IMR-90 (cell line): ENCODE measurements at regions not wholly inside any gene's neighbourhood (a gene's known extent, or its start where the extent isn't known, plus 50 kb on each side); places are given as distances from the start of the nearest gene placed in this dataset.

Experiments used
- ATAC-seq: fragments of 200-7000 bp; cut with Tn5 transposase; 2 replicates; pipeline ENCODE4 v1.9.1; 2020; ENCODE audit warnings: low read depth, mild to moderate bottlenecking, moderate library complexity
- BruUV-seq: library from RNA; stranded (reverse); fragments of 400-500 nt; replicated peaks from 2 replicates; lab custom pipeline; 2021; lab: Mats Ljungman, UMichigan
- CTCF ChIA-PET: fragments of 300-600 bp; formaldehyde crosslinking; extraction: SDS; loops from one replicate; lab custom pipeline; 2021; ENCODE audit warnings: antibody characterized with exemption; lab: Yijun Ruan, JAX
- POLR2A ChIA-PET: fragments of 300-600 bp; sonication (Branson Sonifier 250); formaldehyde crosslinking; loops from one replicate; lab custom pipeline; 2022; ENCODE audit warnings: antibody characterized with exemption; ENCODE audit not compliant: unreplicated experiment; lab: Charles Lee
- DNase-seq: peaks from one replicate; pipeline ENCODE4 v3.0.0; 2013
- H2AFZ ChIP-seq: replicated peaks from 2 replicates; pipeline ENCODE3; 2013; ENCODE audit warnings: low read length, mild to moderate bottlenecking; ENCODE audit not compliant: poor library complexity
- H2AK5ac ChIP-seq: 2 replicates; pipeline ENCODE4 v1.6.1; 2013; ENCODE audit warnings: low read depth, low read length, inconsistent platforms
- H2AK9ac ChIP-seq: replicated peaks from 2 replicates; pipeline ENCODE3; 2013; ENCODE audit warnings: mild to moderate bottlenecking, low read depth, low read length, moderate library complexity; ENCODE audit not compliant: poor library complexity
- H2BK120ac ChIP-seq: 2 replicates; pipeline ENCODE4 v1.6.1; 2013; ENCODE audit warnings: low read depth, low read length, inconsistent platforms
- H2BK15ac ChIP-seq: 3 replicates; pipeline ENCODE4 v1.6.1; 2013; ENCODE audit warnings: low read depth, low read length, inconsistent platforms
- H2BK20ac ChIP-seq: 2 replicates; pipeline ENCODE4 v1.6.1; 2013; ENCODE audit warnings: low read depth, mild to moderate bottlenecking, inconsistent platforms, low read length, moderate library complexity
- H2BK5ac ChIP-seq: 2 replicates; pipeline ENCODE4 v1.6.1; 2013; ENCODE audit warnings: mild to moderate bottlenecking, low read depth, low read length, inconsistent platforms; ENCODE audit not compliant: poor library complexity, severe bottlenecking
- H3K14ac ChIP-seq: replicated peaks from 2 replicates; pipeline ENCODE4 v1.6.1; 2013; ENCODE audit warnings: low read depth, low read length, inconsistent platforms
- H3K18ac ChIP-seq: 2 replicates; pipeline ENCODE4 v1.6.1; 2013; ENCODE audit warnings: low read depth, low read length, control low read depth
- H3K23ac ChIP-seq: 2 replicates; pipeline ENCODE4 v1.6.1; 2013; ENCODE audit warnings: low read depth, low read length, inconsistent platforms
- H3K27ac ChIP-seq: 2 replicates; pipeline ENCODE4 v1.5.1; 2013; ENCODE audit warnings: mild to moderate bottlenecking, control low read depth, low read length; ENCODE audit not compliant: insufficient read depth
- H3K27me3 ChIP-seq: 2 replicates; pipeline ENCODE4 v1.6.1; 2013; ENCODE audit warnings: low read length; ENCODE audit not compliant: control insufficient read depth, insufficient read depth
- H3K36me3 ChIP-seq: 2 replicates; pipeline ENCODE4 v1.6.1; 2013; ENCODE audit warnings: low read length, mixed read lengths; ENCODE audit not compliant: control insufficient read depth, insufficient read depth
- H3K4ac ChIP-seq: 2 replicates; pipeline ENCODE4 v1.6.1; 2013; ENCODE audit warnings: low read depth, low read length, inconsistent platforms
- H3K4me1 ChIP-seq: 2 replicates; pipeline ENCODE4 v1.6.1; 2013; ENCODE audit warnings: low read length, mixed read lengths; ENCODE audit not compliant: control insufficient read depth, insufficient read depth
- H3K4me2 ChIP-seq: 2 replicates; pipeline ENCODE4 v1.6.1; 2013; ENCODE audit warnings: low read depth, mild to moderate bottlenecking, control low read depth, low read length, moderate library complexity
- H3K4me3 ChIP-seq: 2 replicates; pipeline ENCODE4 v1.5.1; 2013; ENCODE audit warnings: low read depth, mild to moderate bottlenecking, control low read depth, low read length, moderate library complexity; ENCODE audit not compliant: insufficient read depth
- H3K56ac ChIP-seq: 2 replicates; pipeline ENCODE4 v1.6.1; 2013; ENCODE audit warnings: low read length, inconsistent platforms; ENCODE audit not compliant: insufficient read depth; ENCODE audit errors: extremely low read depth
- H3K79me1 ChIP-seq, 2 experiments: 2 replicates each; pipeline ENCODE4 v1.6.1; 2013; ENCODE audit warnings: low read length in 2 of 2, inconsistent platforms in 1 of 2, low read depth in 1 of 2
- H3K9ac ChIP-seq: 2 replicates; pipeline ENCODE4 v1.6.1; 2013; ENCODE audit warnings: low read depth, low read length, control low read depth
- H3K9me1 ChIP-seq: 2 replicates; pipeline ENCODE4 v1.6.1; 2013; ENCODE audit warnings: low read length, inconsistent platforms; ENCODE audit not compliant: insufficient read depth
- H3K9me3 ChIP-seq: 2 replicates; pipeline ENCODE4 v1.6.1; 2013; ENCODE audit warnings: low read length; ENCODE audit not compliant: control insufficient read depth, insufficient read depth
- H4K20me1 ChIP-seq: 2 replicates; pipeline ENCODE4 v1.6.1; 2013; ENCODE audit warnings: low read length, inconsistent platforms; ENCODE audit not compliant: insufficient read depth
- H4K5ac ChIP-seq: 2 replicates; pipeline ENCODE4 v1.6.1; 2013; ENCODE audit warnings: mild to moderate bottlenecking, low read depth, low read length, control low read depth
- H4K8ac ChIP-seq, 2 experiments: 2 replicates each; pipeline ENCODE4 v1.6.1; 2013; ENCODE audit warnings: low read depth in 2 of 2, low read length in 2 of 2, control low read depth in 1 of 2, inconsistent platforms in 1 of 2
- H4K91ac ChIP-seq: 2 replicates; pipeline ENCODE4 v1.6.1; 2013; ENCODE audit warnings: low read depth, low read length, inconsistent platforms; ENCODE audit not compliant: insufficient read depth
- BHLHE40 ChIP-seq: fragments of 150-350 bp; IDR thresholded peaks from 2 replicates; pipeline ENCODE4 v1.6.1; 2016; ENCODE audit warnings: mild to moderate bottlenecking, low read depth, low read length
- CEBPB ChIP-seq: IDR thresholded peaks from 2 replicates; pipeline ENCODE4 v1.6.1; 2012; ENCODE audit warnings: low read depth, low read length, improper control_type of control experiment
- CHD1 ChIP-seq: IDR thresholded peaks from 2 replicates; pipeline ENCODE4 v1.6.1; 2012; ENCODE audit warnings: low read depth, low read length, improper control_type of control experiment
- FOS ChIP-seq: fragments of 150-350 bp; IDR thresholded peaks from 2 replicates; pipeline ENCODE4 v1.6.1; 2016; ENCODE audit warnings: low read depth, low read length
- MAFK ChIP-seq: IDR thresholded peaks from 2 replicates; pipeline ENCODE4 v1.6.1; 2012; ENCODE audit warnings: low read depth, low read length, improper control_type of control experiment
- MAZ ChIP-seq: IDR thresholded peaks from 2 replicates; pipeline ENCODE4 v1.6.1; 2012; ENCODE audit warnings: low read depth, mild to moderate bottlenecking, low read length, improper control_type of control experiment, moderate library complexity, borderline replicate concordance
- MXI1 ChIP-seq: IDR thresholded peaks from 2 replicates; pipeline ENCODE4 v1.6.1; 2012; ENCODE audit warnings: low read depth, mild to moderate bottlenecking, low read length, moderate library complexity, borderline replicate concordance
- NFE2L2 ChIP-seq: fragments of 150-350 bp; IDR thresholded peaks from 2 replicates; pipeline ENCODE4 v1.6.1; 2016; ENCODE audit warnings: low read depth, mild to moderate bottlenecking, low read length
- POLR2A ChIP-seq: IDR thresholded peaks from 2 replicates; pipeline ENCODE4 v1.6.1; 2012; ENCODE audit warnings: mild to moderate bottlenecking, low read depth, low read length
- RAD21 ChIP-seq: IDR thresholded peaks from 2 replicates; pipeline ENCODE4 v1.6.1; 2012; ENCODE audit warnings: low read length, improper control_type of control experiment
- RCOR1 ChIP-seq: IDR thresholded peaks from 2 replicates; pipeline ENCODE4 v1.6.1; 2012; ENCODE audit warnings: mild to moderate bottlenecking, low read length, improper control_type of control experiment; ENCODE audit not compliant: insufficient replicate concordance
- RFX5 ChIP-seq: IDR thresholded peaks from 2 replicates; pipeline ENCODE4 v1.8.0; 2012; ENCODE audit warnings: low read depth, mild to moderate bottlenecking, low read length, moderate library complexity
- SMC3 ChIP-seq: fragments of 150-350 bp; IDR thresholded peaks from 2 replicates; pipeline ENCODE4 v1.6.1; 2016; ENCODE audit warnings: low read depth, mild to moderate bottlenecking, antibody characterized with exemption, low read length, moderate library complexity
- WGBS, 2 experiments: methylation state at CpG; one replicate each; pipeline versions ENCODE4 v1.1.5 to v1.1.7; 2013; ENCODE audit warnings: missing lambda C conversion rate in 2 of 2; ENCODE audit not compliant: insufficient read length in 1 of 2; ENCODE audit errors: extremely low coverage in 2 of 2; 5-methylcytosine and 5-hydroxymethylcytosine counted together
- dilution Hi-C: fragments of 300-500 bp; cut with HindIII; formaldehyde crosslinking; loops from one replicate; pipeline ENCODE4 v1.14.3; 2018; ENCODE audit warnings: low sequenced_read_pairs; ENCODE audit not compliant: unreplicated experiment
- in situ Hi-C: fragments of 300-500 bp; cut with MboI; formaldehyde crosslinking; loops from 3 replicates; pipeline ENCODE4 v1.14.3; 2019; ENCODE audit warnings: low sequenced_read_pairs, inconsistent platforms, mixed read lengths
- intact Hi-C: fragments of 100-400 bp; cut with micrococcal nuclease; formaldehyde crosslinking; loops from 2 replicates; pipeline ENCODE4 v1.10.0; 2022
- TF ChIP-seq, protein P1 (sequence below): fragments of 150-350 bp; IDR thresholded peaks from 2 replicates; pipeline ENCODE4 v1.6.1; 2016; ENCODE audit warnings: low read depth, mild to moderate bottlenecking, low read length, moderate library complexity, borderline replicate concordance
- TF ChIP-seq, protein P2 (sequence below): fragments of 150-350 bp; IDR thresholded peaks from 2 replicates; pipeline ENCODE4 v1.6.1; 2017; ENCODE audit warnings: mild to moderate bottlenecking, antibody characterized with exemption, low read length, low read depth
- TF ChIP-seq, protein P3 (sequence below): conservative IDR thresholded peaks from 2 replicates; pipeline ENCODE4 v1.5.1; 2012; ENCODE audit warnings: mild to moderate bottlenecking, low read depth, low read length, improper control_type of control experiment

DNA sequence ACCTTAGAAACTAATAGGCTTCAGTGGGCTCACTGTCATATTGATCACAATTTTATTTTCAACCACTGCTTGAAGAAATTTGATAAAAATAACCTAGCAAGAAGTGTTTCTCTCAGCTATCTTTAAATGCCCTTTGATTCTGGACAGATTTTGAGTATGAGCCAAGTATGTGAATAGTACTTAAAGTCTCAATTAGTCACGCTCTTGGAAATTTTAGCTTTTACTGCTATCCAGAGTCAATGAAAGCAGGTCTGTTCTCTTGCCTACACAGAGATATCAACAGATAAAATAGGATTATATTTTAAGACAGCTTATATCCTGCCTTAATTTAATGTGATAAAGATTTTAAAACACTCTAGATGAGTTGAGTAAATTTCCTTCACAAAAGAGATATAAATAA is 337.3 kb downstream of the CBLN2 start:
- H3K27me3 ChIP-seq, result no peaks in the 10 kb centered on the region
- H3K9me1 ChIP-seq, result no peaks in the 10 kb centered on the region
- POLR2A ChIA-PET, result no interaction called here
- H3K4me1 ChIP-seq, result no peaks in the 10 kb centered on the region
- no peak overlapping the region for H3K18ac ChIP-seq
- H3K4ac ChIP-seq, result no peak overlapping the region
- ATAC-seq (no peak), DNase-seq (no peak)
- no peak overlapping the region for H2BK20ac ChIP-seq
- intact Hi-C loops (no loop called here), in situ Hi-C loops (no loop called here), dilution Hi-C loops (no loop called here)
- no peak for TF ChIP-seq BHLHE40
- TF ChIP-seq CEBPB, result no peak
- TF ChIP-seq SMC3, result no peak
- TF ChIP-seq MXI1, result no peak
- TF ChIP-seq RCOR1, result no peak
- TF ChIP-seq, protein P1, sequence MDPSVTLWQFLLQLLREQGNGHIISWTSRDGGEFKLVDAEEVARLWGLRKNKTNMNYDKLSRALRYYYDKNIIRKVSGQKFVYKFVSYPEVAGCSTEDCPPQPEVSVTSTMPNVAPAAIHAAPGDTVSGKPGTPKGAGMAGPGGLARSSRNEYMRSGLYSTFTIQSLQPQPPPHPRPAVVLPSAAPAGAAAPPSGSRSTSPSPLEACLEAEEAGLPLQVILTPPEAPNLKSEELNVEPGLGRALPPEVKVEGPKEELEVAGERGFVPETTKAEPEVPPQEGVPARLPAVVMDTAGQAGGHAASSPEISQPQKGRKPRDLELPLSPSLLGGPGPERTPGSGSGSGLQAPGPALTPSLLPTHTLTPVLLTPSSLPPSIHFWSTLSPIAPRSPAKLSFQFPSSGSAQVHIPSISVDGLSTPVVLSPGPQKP, result no peak
- TF ChIP-seq FOS, result no peak
- no peak for TF ChIP-seq POLR2A
- TF ChIP-seq, protein P2, sequence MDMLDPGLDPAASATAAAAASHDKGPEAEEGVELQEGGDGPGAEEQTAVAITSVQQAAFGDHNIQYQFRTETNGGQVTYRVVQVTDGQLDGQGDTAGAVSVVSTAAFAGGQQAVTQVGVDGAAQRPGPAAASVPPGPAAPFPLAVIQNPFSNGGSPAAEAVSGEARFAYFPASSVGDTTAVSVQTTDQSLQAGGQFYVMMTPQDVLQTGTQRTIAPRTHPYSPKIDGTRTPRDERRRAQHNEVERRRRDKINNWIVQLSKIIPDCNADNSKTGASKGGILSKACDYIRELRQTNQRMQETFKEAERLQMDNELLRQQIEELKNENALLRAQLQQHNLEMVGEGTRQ, result no peak
- no peak for TF ChIP-seq RAD21
- TF ChIP-seq MAZ, result no peak
- no peak for TF ChIP-seq MAFK
- TF ChIP-seq, protein P3, sequence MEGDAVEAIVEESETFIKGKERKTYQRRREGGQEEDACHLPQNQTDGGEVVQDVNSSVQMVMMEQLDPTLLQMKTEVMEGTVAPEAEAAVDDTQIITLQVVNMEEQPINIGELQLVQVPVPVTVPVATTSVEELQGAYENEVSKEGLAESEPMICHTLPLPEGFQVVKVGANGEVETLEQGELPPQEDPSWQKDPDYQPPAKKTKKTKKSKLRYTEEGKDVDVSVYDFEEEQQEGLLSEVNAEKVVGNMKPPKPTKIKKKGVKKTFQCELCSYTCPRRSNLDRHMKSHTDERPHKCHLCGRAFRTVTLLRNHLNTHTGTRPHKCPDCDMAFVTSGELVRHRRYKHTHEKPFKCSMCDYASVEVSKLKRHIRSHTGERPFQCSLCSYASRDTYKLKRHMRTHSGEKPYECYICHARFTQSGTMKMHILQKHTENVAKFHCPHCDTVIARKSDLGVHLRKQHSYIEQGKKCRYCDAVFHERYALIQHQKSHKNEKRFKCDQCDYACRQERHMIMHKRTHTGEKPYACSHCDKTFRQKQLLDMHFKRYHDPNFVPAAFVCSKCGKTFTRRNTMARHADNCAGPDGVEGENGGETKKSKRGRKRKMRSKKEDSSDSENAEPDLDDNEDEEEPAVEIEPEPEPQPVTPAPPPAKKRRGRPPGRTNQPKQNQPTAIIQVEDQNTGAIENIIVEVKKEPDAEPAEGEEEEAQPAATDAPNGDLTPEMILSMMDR, result no peak
- no peak for TF ChIP-seq NFE2L2
- TF ChIP-seq CHD1, result no peak
- no peak for TF ChIP-seq RFX5
- no peak overlapping the region for H3K56ac ChIP-seq
- no peaks in the 10 kb centered on the region for H3K36me3 ChIP-seq
- H2BK120ac ChIP-seq, result no peak overlapping the region
- H3K27ac ChIP-seq, result no peak overlapping the region
- H4K5ac ChIP-seq, result no peak overlapping the region
- no peak overlapping the region for H3K9ac ChIP-seq
- CTCF ChIA-PET, result interaction anchor here (0.6 kb wide), 1 partner anchor 77 kb away, joined by 3 read pairs; no protein-coding TSS in a partner anchor
- no peak overlapping the region for H2BK15ac ChIP-seq
- no peak overlapping the region for H3K14ac ChIP-seq
- H2AK9ac ChIP-seq, result no peak overlapping the region
- BruUV-seq, result no TSS peak
- H4K20me1 ChIP-seq, result no peaks in the 10 kb centered on the region
- H3K79me1 ChIP-seq, result no peaks in the 10 kb centered on the region
- H2AK5ac ChIP-seq, result no peak overlapping the region
- no peak overlapping the region for H2BK5ac ChIP-seq
- H3K4me2 ChIP-seq, result no peak overlapping the region
- peaks cover 11% of the 10 kb centered on the region for H3K9me3 ChIP-seq
- H4K91ac ChIP-seq, result no peak overlapping the region
- no peak overlapping the region for H3K4me3 ChIP-seq
- H3K23ac ChIP-seq, result no peak overlapping the region
- WGBS, 2 experiments, result no CpG with 5 or more reads among the region's 1 CpG
- no peak overlapping the region for H2AFZ ChIP-seq
- no peak overlapping the region for H4K8ac ChIP-seq
